PC-3 (cell line): ENCODE measurements at regions not wholly inside any gene's neighbourhood (a gene's known extent, or its start where the extent isn't known, plus 50 kb on each side); places are given as distances from the start of the nearest gene placed in this dataset.

ENCODE experiments used
- ATAC-seq: fragments of 200-7000 bp; cut with Tn5 transposase; 2 replicates; pipeline ENCODE4 v1.9.1; 2020; ENCODE audit warnings: mild to moderate bottlenecking, moderate library complexity
- BruUV-seq: library from RNA; stranded (reverse); fragments of 400-500 nt; replicated peaks from 2 replicates; lab custom pipeline; 2021; lab: Mats Ljungman, UMichigan
- CTCF ChIA-PET: fragments of 300-600 bp; sonication (Branson Sonifier 250); formaldehyde crosslinking; loops from one replicate; lab custom pipeline; 2022; ENCODE audit warnings: antibody characterized with exemption; lab: Charles Lee
- POLR2A ChIA-PET: fragments of 300-600 bp; sonication (Branson Sonifier 250); formaldehyde crosslinking; loops from one replicate; lab custom pipeline; 2022; ENCODE audit warnings: antibody characterized with exemption; ENCODE audit not compliant: unreplicated experiment; lab: Charles Lee
- DNase-seq: peaks from one replicate; pipeline ENCODE4 v3.0.0-alpha.2; 2015
- H2AFZ ChIP-seq: fragments of 300-600 bp; sonication (generic); 2 replicates; pipeline ENCODE4 v1.6.0; 2016; ENCODE audit warnings: antibody characterized with exemption, low read length
- H3F3A ChIP-seq: fragments of 300-600 bp; sonication (generic); one replicate; pipeline ENCODE4 v1.6.0; 2017; ENCODE audit warnings: antibody characterized with exemption, low read length, control low read depth, mild to moderate bottlenecking; ENCODE audit not compliant: unreplicated experiment
- H3K27ac ChIP-seq: fragments of 300-600 bp; sonication (generic); 2 replicates; pipeline ENCODE4 v1.5.1; 2016; ENCODE audit warnings: mild to moderate bottlenecking, low read length
- H3K27me3 ChIP-seq: fragments of 300-600 bp; sonication (generic); 2 replicates; pipeline ENCODE4 v1.6.1; 2016; ENCODE audit warnings: low read length, mixed read lengths
- H3K36me3 ChIP-seq: fragments of 300-600 bp; sonication (generic); 2 replicates; pipeline ENCODE4 v1.6.1; 2016; ENCODE audit warnings: low read depth, mixed run types, low read length, mixed read lengths
- H3K4me1 ChIP-seq: fragments of 300-600 bp; sonication (generic); 2 replicates; pipeline ENCODE4 v1.5.1; 2016; ENCODE audit warnings: low read length; ENCODE audit not compliant: insufficient read depth
- H3K4me2 ChIP-seq: fragments of 300-600 bp; sonication (generic); 2 replicates; pipeline ENCODE4 v1.6.0; 2016; ENCODE audit warnings: low read length
- H3K4me3 ChIP-seq: fragments of 300-600 bp; sonication (generic); 2 replicates; pipeline ENCODE4 v1.5.1; 2016; ENCODE audit warnings: mild to moderate bottlenecking, low read length, mixed read lengths
- H3K79me2 ChIP-seq: fragments of 300-600 bp; sonication (generic); 2 replicates; pipeline ENCODE4 v1.6.1; 2017; ENCODE audit warnings: low read length, mixed read lengths
- H3K9ac ChIP-seq: fragments of 300-600 bp; sonication (generic); 2 replicates; pipeline ENCODE4 v1.6.0; 2016; ENCODE audit warnings: mild to moderate bottlenecking, low read length
- H3K9me2 ChIP-seq: fragments of 300-600 bp; sonication (generic); replicated peaks from 2 replicates; pipeline ENCODE4 v1.6.1; 2016; ENCODE audit warnings: mixed run types, low read length, mixed read lengths
- H3K9me3 ChIP-seq: fragments of 300-600 bp; sonication (generic); 2 replicates; pipeline ENCODE4 v1.6.1; 2016; ENCODE audit warnings: low read length, mixed read lengths
- H4K20me1 ChIP-seq: fragments of 300-600 bp; sonication (generic); 2 replicates; pipeline ENCODE4 v1.6.1; 2016; ENCODE audit warnings: low read length, mixed read lengths
- CTCF ChIP-seq: fragments of 300-600 bp; sonication (generic); conservative IDR thresholded peaks from 2 replicates; pipeline ENCODE4 v1.5.1; 2017; ENCODE audit warnings: antibody characterized with exemption, low read depth, mild to moderate bottlenecking, low read length
- EZH2 ChIP-seq: fragments of 300-600 bp; sonication (generic); IDR thresholded peaks from one replicate; pipeline ENCODE4 v1.6.1; 2017; ENCODE audit warnings: antibody characterized with exemption, mild to moderate bottlenecking, low read length; ENCODE audit not compliant: unreplicated experiment
- EZH2phosphoT487 ChIP-seq: fragments of 300-600 bp; sonication (generic); IDR thresholded peaks from 2 replicates; pipeline ENCODE4 v1.6.1; 2018; ENCODE audit warnings: mild to moderate bottlenecking, antibody characterized with exemption, low read length, borderline replicate concordance
- intact Hi-C: fragments of 100-400 bp; cut with micrococcal nuclease; formaldehyde crosslinking; loops from 2 replicates; pipeline ENCODE4 v1.9.0; 2023

- H3K9me2 ChIP-seq = no peaks in the 10 kb centered on the region
- intact Hi-C loops = loop anchor here (1.0 kb wide), 2 partner anchors 224 to 516 kb away; no protein-coding TSS in a partner anchor
- H3K27me3 ChIP-seq = no peaks in the 10 kb centered on the region
- H4K20me1 ChIP-seq = no peaks in the 10 kb centered on the region
- H3K4me3 ChIP-seq = no peak overlapping the region
- TF ChIP-seq EZH2 = no peak
- 0 out of 2 replicates have a peak, but pooled peaks have one; percentile 49 for TF ChIP-seq CTCF
- no peak overlapping the region for H3K27ac ChIP-seq
- ChIA-PET POLR2A (no interaction called here), CTCF (no interaction called here)
- H3K9ac ChIP-seq = no peak overlapping the region
- ATAC-seq = peak; percentile 49; the same call in 1 of the 2 replicates
- H3K4me2 ChIP-seq = no peak overlapping the region
- peak overlapping the region; percentile 15; the same call in 1 of the 2 replicates for H2AFZ ChIP-seq
- peak; percentile 73 for DNase-seq
- no peaks in the 10 kb centered on the region for H3K79me2 ChIP-seq
- no peaks in the 10 kb centered on the region for H3F3A ChIP-seq
- no TSS peak for BruUV-seq
- no peaks in the 10 kb centered on the region for H3K36me3 ChIP-seq
- H3K9me3 ChIP-seq = no peaks in the 10 kb centered on the region
- H3K4me1 ChIP-seq = peaks cover 6% of the 10 kb centered on the region
These were observed 84.1 kb upstream of the C21orf91 start for GRCh38 chr21:17903029-17903806.

GRCh38 chr21:17901458-17902079 lies 82.4 kb upstream of the C21orf91 start:
- Histone ChIP-seq H3K27ac (no peak overlapping the region), H3F3A (no peaks in the 10 kb centered on the region), H4K20me1 (no peaks in the 10 kb centered on the region), H3K4me2 (peak overlapping the region; percentile 49), H3K36me3 (no peaks in the 10 kb centered on the region), H3K4me3 (no peak overlapping the region), H3K27me3 (no peaks in the 10 kb centered on the region), H3K9me3 (no peaks in the 10 kb centered on the region), H2AFZ (peak overlapping the region; percentile 50; the same call in 1 of the 2 replicates), H3K4me1 (peaks cover 6% of the 10 kb centered on the region), H3K9me2 (no peaks in the 10 kb centered on the region), H3K79me2 (no peaks in the 10 kb centered on the region), H3K9ac (no peak overlapping the region)
- intact Hi-C loops = no loop called here
- no peak for TF ChIP-seq EZH2phosphoT487
- no peak for TF ChIP-seq EZH2
- no peak for TF ChIP-seq CTCF
- POLR2A ChIA-PET = no interaction called here
- DNase-seq = peak; percentile 61
- CTCF ChIA-PET = interaction anchor here (0.5 kb wide), 1 partner anchor 174 kb away, joined by 7 read pairs; no protein-coding TSS in a partner anchor
- BruUV-seq = no TSS peak
- no peak for ATAC-seq

GRCh38 chr21:17900990-17901385 lies 81.8 kb upstream of the C21orf91 start:
- no peak overlapping the region; the same call in 1 of the 2 replicates for H2AFZ ChIP-seq
- intact Hi-C loops = no loop called here
- H4K20me1 ChIP-seq = no peaks in the 10 kb centered on the region
- H3F3A ChIP-seq = no peaks in the 10 kb centered on the region
- H3K27ac ChIP-seq = no peak overlapping the region
- BruUV-seq = no TSS peak
- no peaks in the 10 kb centered on the region for H3K79me2 ChIP-seq
- H3K4me2 ChIP-seq = no peak overlapping the region
- ATAC-seq (no peak), DNase-seq (no peak)
- no peaks in the 10 kb centered on the region for H3K36me3 ChIP-seq
- POLR2A ChIA-PET = no interaction called here
- CTCF ChIA-PET = interaction anchor here (0.5 kb wide), 1 partner anchor 173 kb away, joined by 7 read pairs; no protein-coding TSS in a partner anchor
- H3K9ac ChIP-seq = no peak overlapping the region
- no peaks in the 10 kb centered on the region for H3K27me3 ChIP-seq
- H3K4me3 ChIP-seq = no peak overlapping the region
- peaks cover 6% of the 10 kb centered on the region for H3K4me1 ChIP-seq
- H3K9me3 ChIP-seq = no peaks in the 10 kb centered on the region
- H3K9me2 ChIP-seq = no peaks in the 10 kb centered on the region
- TF ChIP-seq EZH2phosphoT487 (no peak), EZH2 (no peak)
